Hepatocyte (in vitro differentiated cells): ENCODE measurements at regions not wholly inside any gene's neighbourhood (a gene's known extent, or its start where the extent isn't known, plus 50 kb on each side); places are given as distances from the start of the nearest gene placed in this dataset.

Experiments used
- DNase-seq: peaks from one replicate; pipeline ENCODE4 v3.0.0-alpha.2; 2016; ENCODE audit warnings: low spot score
- H2AFZ ChIP-seq: fragments of 200-600 bp; sonication (generic); 2 replicates; pipeline ENCODE4 v1.6.0; 2016; ENCODE audit warnings: antibody characterized with exemption, mild to moderate bottlenecking
- H3K27ac ChIP-seq: fragments of 200-600 bp; sonication (generic); 2 replicates; pipeline ENCODE4 v1.5.1; 2016; ENCODE audit warnings: mild to moderate bottlenecking
- H3K27me3 ChIP-seq: fragments of 200-600 bp; sonication (generic); 2 replicates; pipeline ENCODE4 v1.6.1; 2016
- H3K36me3 ChIP-seq: fragments of 200-600 bp; sonication (generic); replicated peaks from 2 replicates; pipeline ENCODE4 v1.5.1; 2016; ENCODE audit warnings: low read depth; ENCODE audit not compliant: insufficient read depth
- H3K4me1 ChIP-seq: fragments of 200-600 bp; sonication (generic); 2 replicates; pipeline ENCODE4 v1.5.1; 2016; ENCODE audit warnings: mild to moderate bottlenecking, moderate library complexity; ENCODE audit not compliant: insufficient read depth
- H3K4me2 ChIP-seq: fragments of 200-600 bp; sonication (generic); 2 replicates; pipeline ENCODE4 v1.6.0; 2016
- H3K4me3 ChIP-seq: fragments of 200-600 bp; sonication (generic); 2 replicates; pipeline ENCODE4 v1.5.1; 2016; ENCODE audit warnings: mild to moderate bottlenecking
- H3K79me2 ChIP-seq: fragments of 200-600 bp; sonication (generic); 2 replicates; pipeline ENCODE4 v1.6.0; 2017; ENCODE audit warnings: mild to moderate bottlenecking
- H3K9me2 ChIP-seq: fragments of 200-600 bp; sonication (generic); replicated peaks from 2 replicates; pipeline ENCODE4 v1.6.0; 2017; ENCODE audit warnings: mild to moderate bottlenecking; ENCODE audit not compliant: insufficient read depth
- H3K9me3 ChIP-seq: fragments of 200-600 bp; sonication (generic); 2 replicates; pipeline ENCODE4 v1.5.1; 2016; ENCODE audit warnings: low read depth, mild to moderate bottlenecking
- H4K20me1 ChIP-seq: fragments of 200-600 bp; sonication (generic); 2 replicates; pipeline ENCODE4 v1.6.0; 2016; ENCODE audit warnings: mild to moderate bottlenecking; ENCODE audit not compliant: insufficient read depth, poor library complexity, severe bottlenecking
- EZH2 ChIP-seq: fragments of 200-600 bp; sonication (generic); IDR thresholded peaks from 2 replicates; pipeline ENCODE4 v1.6.1; 2016; ENCODE audit warnings: antibody characterized with exemption, mild to moderate bottlenecking, borderline replicate concordance
- EZH2phosphoT487 ChIP-seq: fragments of 200-600 bp; sonication (generic); IDR thresholded peaks from one replicate; pipeline ENCODE4 v1.6.1; 2018; ENCODE audit warnings: antibody characterized with exemption, mild to moderate bottlenecking, low read depth, moderate library complexity; ENCODE audit not compliant: unreplicated experiment, severe bottlenecking
- WGBS: methylation state at CpG from one replicate; pipeline ENCODE4 v1.1.6; 2016; ENCODE audit warnings: low lambda C conversion rate; ENCODE audit errors: missing lambda C conversion rate; 5-methylcytosine and 5-hydroxymethylcytosine counted together
- TF ChIP-seq, protein P1 (sequence below): fragments of 200-600 bp; sonication (generic); IDR thresholded peaks from 2 replicates; pipeline ENCODE4 v1.5.1; 2016; ENCODE audit warnings: antibody characterized with exemption, mild to moderate bottlenecking; ENCODE audit not compliant: poor library complexity

GRCh38 chr17:34750004-34750403 is 170.6 kb downstream of the TMEM132E start:
- 31% methylated on average over 1 of the region's 1 CpG for WGBS
- H3K9me2 ChIP-seq, result no peaks in the 10 kb centered on the region
- TF ChIP-seq, protein P1, sequence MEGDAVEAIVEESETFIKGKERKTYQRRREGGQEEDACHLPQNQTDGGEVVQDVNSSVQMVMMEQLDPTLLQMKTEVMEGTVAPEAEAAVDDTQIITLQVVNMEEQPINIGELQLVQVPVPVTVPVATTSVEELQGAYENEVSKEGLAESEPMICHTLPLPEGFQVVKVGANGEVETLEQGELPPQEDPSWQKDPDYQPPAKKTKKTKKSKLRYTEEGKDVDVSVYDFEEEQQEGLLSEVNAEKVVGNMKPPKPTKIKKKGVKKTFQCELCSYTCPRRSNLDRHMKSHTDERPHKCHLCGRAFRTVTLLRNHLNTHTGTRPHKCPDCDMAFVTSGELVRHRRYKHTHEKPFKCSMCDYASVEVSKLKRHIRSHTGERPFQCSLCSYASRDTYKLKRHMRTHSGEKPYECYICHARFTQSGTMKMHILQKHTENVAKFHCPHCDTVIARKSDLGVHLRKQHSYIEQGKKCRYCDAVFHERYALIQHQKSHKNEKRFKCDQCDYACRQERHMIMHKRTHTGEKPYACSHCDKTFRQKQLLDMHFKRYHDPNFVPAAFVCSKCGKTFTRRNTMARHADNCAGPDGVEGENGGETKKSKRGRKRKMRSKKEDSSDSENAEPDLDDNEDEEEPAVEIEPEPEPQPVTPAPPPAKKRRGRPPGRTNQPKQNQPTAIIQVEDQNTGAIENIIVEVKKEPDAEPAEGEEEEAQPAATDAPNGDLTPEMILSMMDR, result no peak
- TF ChIP-seq EZH2phosphoT487 (no peak), EZH2 (no peak)
- no peak overlapping the region for H3K27ac ChIP-seq
- no peak overlapping the region for H3K4me3 ChIP-seq
- H3K27me3 ChIP-seq, result peaks cover 7% of the 10 kb centered on the region
- no peaks in the 10 kb centered on the region for H3K9me3 ChIP-seq
- H3K4me1 ChIP-seq, result no peaks in the 10 kb centered on the region
- H4K20me1 ChIP-seq, result no peaks in the 10 kb centered on the region
- no peak for DNase-seq
- H3K36me3 ChIP-seq, result no peaks in the 10 kb centered on the region
- no peaks in the 10 kb centered on the region for H3K79me2 ChIP-seq
- no peak overlapping the region for H3K4me2 ChIP-seq
- H2AFZ ChIP-seq, result no peak overlapping the region

DNA sequence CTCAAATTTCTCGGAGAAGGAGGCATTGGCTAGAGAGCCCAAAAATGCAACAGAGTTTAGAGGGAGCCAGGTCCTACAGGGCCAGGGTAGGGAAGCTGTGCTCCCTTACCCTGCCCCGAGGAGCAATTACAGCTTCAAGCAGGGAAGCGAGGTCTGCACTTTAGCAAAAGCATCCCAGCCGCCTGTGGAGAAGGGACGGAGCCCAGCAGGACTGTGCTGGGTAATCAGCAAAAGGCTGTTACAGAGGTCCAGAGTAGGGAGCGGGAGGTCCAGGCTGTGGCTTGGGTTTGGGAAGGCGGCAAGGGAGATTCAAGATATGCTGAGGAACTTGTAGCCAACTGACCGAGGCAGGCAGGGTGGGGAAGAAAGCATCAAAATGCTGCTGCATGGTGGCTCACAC is 162.6 kb downstream of the TMEM132E start:
- Histone ChIP-seq H3K79me2 (no peaks in the 10 kb centered on the region), H3K27ac (no peak overlapping the region), H3K9me2 (no peaks in the 10 kb centered on the region), H3K9me3 (no peaks in the 10 kb centered on the region), H3K4me2 (no peak overlapping the region), H3K27me3 (peaks cover 9% of the 10 kb centered on the region), H3K4me1 (no peaks in the 10 kb centered on the region), H2AFZ (no peak overlapping the region), H3K4me3 (no peak overlapping the region), H4K20me1 (no peaks in the 10 kb centered on the region), H3K36me3 (no peaks in the 10 kb centered on the region)
- TF ChIP-seq EZH2phosphoT487 (no peak), EZH2 (no peak)
- TF ChIP-seq, protein P1, result no peak
- WGBS, result 57% methylated on average over 8 of the region's 8 CpGs
- DNase-seq, result no peak

GRCh38 chr17:34740565-34741520 is 161.5 kb downstream of the TMEM132E start:
- no peak overlapping the region for H3K27ac ChIP-seq
- no peaks in the 10 kb centered on the region for H3K9me2 ChIP-seq
- H3K79me2 ChIP-seq, result no peaks in the 10 kb centered on the region
- no peaks in the 10 kb centered on the region for H4K20me1 ChIP-seq
- WGBS, result 80% methylated on average over 8 of the region's 8 CpGs
- TF ChIP-seq EZH2phosphoT487 (no peak), EZH2 (no peak)
- TF ChIP-seq, protein P1, result no peak
- no peaks in the 10 kb centered on the region for H3K4me1 ChIP-seq
- peaks cover 8% of the 10 kb centered on the region for H3K27me3 ChIP-seq
- H3K4me3 ChIP-seq, result no peak overlapping the region
- no peaks in the 10 kb centered on the region for H3K36me3 ChIP-seq
- DNase-seq, result no peak
- H2AFZ ChIP-seq, result no peak overlapping the region
- no peak overlapping the region for H3K4me2 ChIP-seq
- H3K9me3 ChIP-seq, result no peaks in the 10 kb centered on the region
